DND-41 (cell line): ENCODE measurements at regions not wholly inside any gene's neighbourhood (a gene's known extent, or its start where the extent isn't known, plus 50 kb on each side); places are given as distances from the start of the nearest gene placed in this dataset.

Source experiments
- CTCF ChIP-seq: IDR thresholded peaks from 2 replicates; pipeline ENCODE4 v1.5.1; 2012; ENCODE audit warnings: borderline replicate concordance, low read length, moderate library complexity, mild to moderate bottlenecking; ENCODE audit not compliant: poor library complexity, severe bottlenecking; ENCODE audit errors: extremely low read depth
- EZH2 ChIP-seq: IDR thresholded peaks from 3 replicates; pipeline ENCODE4 v1.6.1; 2012; ENCODE audit warnings: borderline replicate concordance, low read depth, mild to moderate bottlenecking, moderate library complexity, low read length, inconsistent platforms; ENCODE audit not compliant: severe bottlenecking

DNA sequence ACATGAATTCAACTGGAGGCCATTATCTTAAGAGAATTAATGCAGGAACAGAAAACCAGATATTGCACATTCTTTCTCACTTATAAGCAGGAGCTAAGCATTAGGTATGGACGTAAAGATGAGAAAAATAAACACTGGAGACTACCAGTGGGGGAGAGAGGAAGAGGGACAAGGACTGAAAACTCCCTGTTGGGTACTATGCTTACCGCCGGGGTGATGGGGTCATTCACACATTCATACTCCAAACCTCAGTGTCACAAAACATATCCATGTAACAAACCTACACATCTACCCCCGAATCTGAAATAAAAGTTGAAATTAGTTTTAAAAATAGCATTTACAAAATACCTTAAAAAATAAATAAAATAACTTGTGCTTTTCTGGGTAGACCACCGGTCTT, 80.8 kb upstream of the RAP1B start:
- TF ChIP-seq CTCF, result no peak
- no peak for TF ChIP-seq EZH2
